Transverse colon (tissue), 1 donor: ENCODE measurements at regions not wholly inside any gene's neighbourhood (a gene's known extent, or its start where the extent isn't known, plus 50 kb on each side); places are given as distances from the start of the nearest gene placed in this dataset.

Experiments used
- EP300 ChIP-seq: sonication (generic); formaldehyde crosslinking; IDR thresholded peaks from one replicate; pipeline ENCODE4 v1.6.1; 2017; ENCODE audit warnings: antibody characterized with exemption, low read depth
- POLR2A ChIP-seq: fragments of 450-650 bp; IDR thresholded peaks from one replicate; pipeline ENCODE4 v1.6.1; 2016; ENCODE audit warnings: antibody characterized with exemption, mild to moderate bottlenecking, moderate library complexity

GRCh38 chr2:16612490-16612889 is 53.1 kb downstream of the CYRIA start:
- TF ChIP-seq EP300: no peak
- no peak for TF ChIP-seq POLR2A
